22Rv1 (cell line): ENCODE measurements at regions not wholly inside any gene's neighbourhood (a gene's known extent, or its start where the extent isn't known, plus 50 kb on each side); places are given as distances from the start of the nearest gene placed in this dataset.

Experiments
- CTCF ChIP-seq: fragments of 450-650 bp; IDR thresholded peaks from 2 replicates; pipeline ENCODE4 v1.5.1; 2017; ENCODE audit warnings: mild to moderate bottlenecking
- ZFX ChIP-seq: fragments of 450-650 bp; IDR thresholded peaks from 2 replicates; pipeline ENCODE4 v1.6.1; 2017; ENCODE audit warnings: antibody characterized with exemption, borderline replicate concordance

GRCh38 chr7:113797420-113798010 lies 121.3 kb downstream of the PPP1R3A start:
- TF ChIP-seq CTCF (no peak), ZFX (no peak)
